A673 (cell line): ENCODE measurements at regions not wholly inside any gene's neighbourhood (a gene's known extent, or its start where the extent isn't known, plus 50 kb on each side); places are given as distances from the start of the nearest gene placed in this dataset.

Experiments used
- BruUV-seq: library from RNA; stranded (reverse); fragments of 400-500 nt; replicated peaks from 2 replicates; lab custom pipeline; 2021; lab: Mats Ljungman, UMichigan
- CTCF ChIA-PET: fragments of 300-600 bp; sonication (Branson Sonifier 250); formaldehyde crosslinking; loops from one replicate; lab custom pipeline; 2022; ENCODE audit warnings: antibody characterized with exemption; lab: Charles Lee
- POLR2A ChIA-PET: fragments of 300-600 bp; sonication (Branson Sonifier 250); formaldehyde crosslinking; loops from one replicate; lab custom pipeline; 2022; ENCODE audit warnings: antibody characterized with exemption; ENCODE audit not compliant: low non-redundant PET; lab: Charles Lee
- DNase-seq: peaks from one replicate; pipeline ENCODE4 v3.0.0-alpha.2; 2015; ENCODE audit warnings: low spot score
- H3K27ac ChIP-seq: fragments of 200-600 bp; sonication (generic); 2 replicates; pipeline ENCODE4 v1.5.1; 2016; ENCODE audit warnings: mixed run types, low read depth, mild to moderate bottlenecking, mixed read lengths, antibody characterized with exemption, low read length; ENCODE audit not compliant: poor library complexity, severe bottlenecking
- H3K27me3 ChIP-seq: fragments of 200-600 bp; sonication (generic); replicated peaks from 2 replicates; pipeline ENCODE4 v1.6.1; 2017; ENCODE audit warnings: mixed run types, low read depth, mild to moderate bottlenecking, mixed read lengths, antibody characterized with exemption, low read length; ENCODE audit not compliant: insufficient read depth, poor library complexity
- H3K36me3 ChIP-seq: fragments of 200-600 bp; sonication (generic); 2 replicates; pipeline ENCODE4 v1.6.1; 2016; ENCODE audit warnings: mixed run types, mild to moderate bottlenecking, mixed read lengths, antibody characterized with exemption, low read length; ENCODE audit not compliant: insufficient read depth, poor library complexity, severe bottlenecking
- H3K4me1 ChIP-seq: fragments of 200-600 bp; sonication (generic); 2 replicates; pipeline ENCODE4 v1.6.1; 2017; ENCODE audit warnings: mixed run types, mild to moderate bottlenecking, mixed read lengths, antibody characterized with exemption, low read length; ENCODE audit not compliant: insufficient read depth, poor library complexity, severe bottlenecking
- H3K4me3 ChIP-seq: fragments of 200-600 bp; sonication (generic); 2 replicates; pipeline ENCODE4 v1.5.1; 2016; ENCODE audit warnings: low read depth, mixed run types, mild to moderate bottlenecking, mixed read lengths, low read length; ENCODE audit not compliant: poor library complexity, severe bottlenecking
- H3K9me3 ChIP-seq: fragments of 200-600 bp; sonication (generic); 2 replicates; pipeline ENCODE4 v1.6.1; 2016; ENCODE audit warnings: mixed run types, low read depth, mild to moderate bottlenecking, mixed read lengths, antibody characterized with exemption, low read length; ENCODE audit not compliant: poor library complexity, severe bottlenecking
- EZH2 ChIP-seq: fragments of 200-600 bp; sonication (generic); IDR thresholded peaks from 2 replicates; pipeline ENCODE4 v1.6.1; 2017; ENCODE audit warnings: borderline replicate concordance, low read depth, mild to moderate bottlenecking, mixed read lengths, antibody characterized with exemption, low read length; ENCODE audit not compliant: poor library complexity, severe bottlenecking
- intact Hi-C: fragments of 100-400 bp; cut with micrococcal nuclease; formaldehyde crosslinking; loops from one replicate; pipeline ENCODE4 v1.10.0; 2022; ENCODE audit not compliant: unreplicated experiment
- TF ChIP-seq, protein P1 (sequence below): fragments of 300-800, 200-600 bp; sonication (generic); conservative IDR thresholded peaks from 2 replicates; pipeline ENCODE4 v1.5.1; 2017; ENCODE audit warnings: low read depth, mild to moderate bottlenecking, antibody characterized with exemption, low read length, moderate library complexity, mixed read lengths

DNA sequence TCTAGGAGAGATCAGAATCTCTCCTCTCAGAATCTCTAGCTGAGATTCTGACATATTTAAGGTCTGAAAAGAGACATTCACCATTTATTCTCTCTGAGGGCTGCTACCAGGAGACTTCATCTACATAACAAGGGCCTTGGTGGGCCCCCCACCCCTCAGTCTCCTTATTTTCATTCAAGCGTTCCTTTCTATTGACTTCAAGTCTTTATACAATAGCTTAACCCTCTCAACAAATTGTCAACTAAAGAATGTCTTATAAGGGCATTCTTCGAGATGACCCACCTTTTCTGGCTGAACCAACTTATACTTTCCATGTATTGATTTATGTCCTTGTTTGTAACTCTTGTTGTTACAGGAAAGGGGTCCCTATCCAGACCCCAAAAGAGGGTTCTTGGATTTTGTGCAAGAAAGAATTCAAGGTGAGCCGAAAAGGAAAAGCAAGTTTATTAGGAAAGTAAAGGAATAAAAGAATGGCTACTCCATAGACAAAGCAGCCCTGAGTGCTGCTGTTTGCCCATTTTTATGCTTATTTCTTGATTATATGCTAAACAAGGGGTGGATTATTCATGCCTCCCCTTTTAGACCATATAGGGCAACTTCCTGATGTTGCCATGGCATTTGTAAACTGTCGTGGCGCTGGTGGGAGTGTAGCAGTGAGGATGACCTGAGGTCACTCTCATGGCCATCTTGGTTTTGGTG lies 209.5 kb upstream of the ALCAM start:
- ChIA-PET CTCF (no interaction called here), POLR2A (no interaction called here)
- H3K27me3 ChIP-seq: no peaks in the 10 kb centered on the region
- no peak for TF ChIP-seq EZH2
- TF ChIP-seq, protein P1, sequence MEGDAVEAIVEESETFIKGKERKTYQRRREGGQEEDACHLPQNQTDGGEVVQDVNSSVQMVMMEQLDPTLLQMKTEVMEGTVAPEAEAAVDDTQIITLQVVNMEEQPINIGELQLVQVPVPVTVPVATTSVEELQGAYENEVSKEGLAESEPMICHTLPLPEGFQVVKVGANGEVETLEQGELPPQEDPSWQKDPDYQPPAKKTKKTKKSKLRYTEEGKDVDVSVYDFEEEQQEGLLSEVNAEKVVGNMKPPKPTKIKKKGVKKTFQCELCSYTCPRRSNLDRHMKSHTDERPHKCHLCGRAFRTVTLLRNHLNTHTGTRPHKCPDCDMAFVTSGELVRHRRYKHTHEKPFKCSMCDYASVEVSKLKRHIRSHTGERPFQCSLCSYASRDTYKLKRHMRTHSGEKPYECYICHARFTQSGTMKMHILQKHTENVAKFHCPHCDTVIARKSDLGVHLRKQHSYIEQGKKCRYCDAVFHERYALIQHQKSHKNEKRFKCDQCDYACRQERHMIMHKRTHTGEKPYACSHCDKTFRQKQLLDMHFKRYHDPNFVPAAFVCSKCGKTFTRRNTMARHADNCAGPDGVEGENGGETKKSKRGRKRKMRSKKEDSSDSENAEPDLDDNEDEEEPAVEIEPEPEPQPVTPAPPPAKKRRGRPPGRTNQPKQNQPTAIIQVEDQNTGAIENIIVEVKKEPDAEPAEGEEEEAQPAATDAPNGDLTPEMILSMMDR: no peak
- no peaks in the 10 kb centered on the region for H3K9me3 ChIP-seq
- H3K36me3 ChIP-seq: no peaks in the 10 kb centered on the region
- no peaks in the 10 kb centered on the region for H3K4me1 ChIP-seq
- no TSS peak for BruUV-seq
- intact Hi-C loops: no loop called here
- no peak overlapping the region for H3K27ac ChIP-seq
- no peak overlapping the region for H3K4me3 ChIP-seq
- DNase-seq: no peak

DNA sequence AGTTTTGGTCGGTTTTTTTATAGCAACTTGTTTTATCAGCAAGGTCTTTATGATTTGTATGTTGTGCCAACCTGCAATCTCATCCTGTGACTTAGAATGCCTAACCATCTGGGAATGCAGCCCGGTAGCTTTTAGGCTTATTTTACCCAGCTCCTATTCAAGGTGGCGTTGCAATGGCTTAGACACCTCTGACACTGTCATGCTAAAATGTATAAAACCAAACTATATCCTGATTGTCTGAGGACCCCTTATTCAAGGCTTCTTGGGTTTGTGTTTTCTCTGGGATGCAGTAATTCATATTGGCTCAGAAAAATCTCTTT lies 209.0 kb upstream of the ALCAM start:
- CTCF ChIA-PET: no interaction called here
- no TSS peak for BruUV-seq

DNA sequence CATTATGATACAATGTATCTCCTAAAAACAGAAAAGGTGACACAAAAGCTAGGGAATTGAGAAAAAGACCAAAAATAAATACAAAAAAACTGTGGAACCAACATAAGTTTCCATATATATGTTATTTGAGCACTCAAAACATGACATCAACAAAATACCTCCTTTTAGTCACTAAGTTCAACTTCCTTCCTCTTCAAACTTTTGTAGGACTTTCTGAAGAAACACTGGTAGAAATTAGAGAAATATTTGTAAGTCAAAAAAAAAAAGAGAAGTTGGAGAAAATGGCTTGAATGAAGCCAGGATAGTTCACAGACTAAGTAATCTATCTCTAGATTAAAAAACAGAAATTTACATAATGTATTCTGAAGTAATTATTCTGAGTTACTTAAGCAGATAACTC lies 208.4 kb upstream of the ALCAM start:
- no peaks in the 10 kb centered on the region for H3K36me3 ChIP-seq
- H3K27ac ChIP-seq: no peak overlapping the region
- no peaks in the 10 kb centered on the region for H3K4me1 ChIP-seq
- POLR2A ChIA-PET: no interaction called here
- BruUV-seq: no TSS peak
- DNase-seq: no peak
- CTCF ChIA-PET: no interaction called here
- H3K9me3 ChIP-seq: no peaks in the 10 kb centered on the region
- no peaks in the 10 kb centered on the region for H3K27me3 ChIP-seq
- no peak overlapping the region for H3K4me3 ChIP-seq
- TF ChIP-seq EZH2: no peak
- TF ChIP-seq, protein P1: no peak
- intact Hi-C loops: no loop called here

More for the DNA sequence above, 209.0 kb upstream of the ALCAM start:
- no peaks in the 10 kb centered on the region for H3K27me3 ChIP-seq
- intact Hi-C loops: no loop called here
- H3K27ac ChIP-seq: no peak overlapping the region
- TF ChIP-seq, protein P1: no peak
- no peak for TF ChIP-seq EZH2
- H3K4me3 ChIP-seq: no peak overlapping the region
- H3K4me1 ChIP-seq: no peaks in the 10 kb centered on the region
- POLR2A ChIA-PET: no interaction called here
- H3K9me3 ChIP-seq: no peaks in the 10 kb centered on the region
- no peak for DNase-seq
- H3K36me3 ChIP-seq: no peaks in the 10 kb centered on the region
